H1 (cell line): ENCODE measurements at regions not wholly inside any gene's neighbourhood (a gene's known extent, or its start where the extent isn't known, plus 50 kb on each side); places are given as distances from the start of the nearest gene placed in this dataset.

Experiments used
- CTCF ChIA-PET: fragments of 300-600 bp; sonication (Branson Sonifier 250); formaldehyde crosslinking; loops from one replicate; lab custom pipeline; 2021; ENCODE audit not compliant: partially characterized antibody; lab: Charles Lee
- POLR2A ChIA-PET: fragments of 300-600 bp; sonication (Branson Sonifier 250); formaldehyde crosslinking; loops from one replicate; lab custom pipeline; 2021; ENCODE audit warnings: inconsistent platforms; ENCODE audit not compliant: partially characterized antibody; lab: Charles Lee
- DNase-seq, 2 experiments: peaks; one replicate each; pipeline versions ENCODE4 v3.0.0 to v3.0.0-alpha.2; 2010 to 2022; ENCODE audit warnings: low spot score in 2 of 2, low read depth in 1 of 2, mixed read lengths in 1 of 2
- FAIRE-seq: peaks from 2 replicates; lab custom pipeline; 2011; peaks lifted over from hg19 to GRCh38; lab: Jason Lieb, UNC
- H2AFZ ChIP-seq: 2 replicates; pipeline ENCODE4 v1.8.1; 2012; ENCODE audit warnings: low read length, inconsistent platforms
- H2AK5ac ChIP-seq: 2 replicates; pipeline ENCODE4 v1.6.1; 2013; ENCODE audit warnings: low read depth, low read length
- H2BK120ac ChIP-seq: replicated peaks from 2 replicates; pipeline ENCODE3; 2013; ENCODE audit warnings: low read depth, low read length, inconsistent platforms
- H2BK12ac ChIP-seq: 2 replicates; pipeline ENCODE4 v1.6.1; 2013; ENCODE audit warnings: low read depth, low read length
- H2BK15ac ChIP-seq: 2 replicates; pipeline ENCODE4 v1.6.1; 2013; ENCODE audit warnings: low read length
- H2BK20ac ChIP-seq: 2 replicates; pipeline ENCODE4 v1.6.1; 2013; ENCODE audit warnings: low read length
- H2BK5ac ChIP-seq: 2 replicates; pipeline ENCODE4 v1.6.1; 2013; ENCODE audit warnings: low read depth, low read length
- H3K14ac ChIP-seq: 2 replicates; pipeline ENCODE4 v1.6.1; 2013; ENCODE audit warnings: inconsistent platforms; ENCODE audit not compliant: insufficient read length
- H3K18ac ChIP-seq: 2 replicates; pipeline ENCODE4 v1.6.1; 2013; ENCODE audit warnings: low read length; ENCODE audit errors: extremely low read depth
- H3K23ac ChIP-seq: 2 replicates; pipeline ENCODE4 v1.6.1; 2013; ENCODE audit warnings: inconsistent platforms; ENCODE audit not compliant: insufficient read length
- H3K23me2 ChIP-seq: 2 replicates; pipeline ENCODE4 v1.6.1; 2013; ENCODE audit warnings: low read depth, low read length
- H3K27ac ChIP-seq: 2 replicates; pipeline ENCODE4 v1.6.1; 2011; ENCODE audit warnings: low read depth, low read length, inconsistent platforms
- H3K27me3 ChIP-seq, 4 experiments: replicated peaks in 1 of 4; 1 replicate in 1 of 4; 2 replicates in 3 of 4; pipeline versions ENCODE4 v1.6.1 to v1.8.1; 2011 to 2013; ENCODE audit warnings: low read length in 3 of 4, mild to moderate bottlenecking in 3 of 4, inconsistent platforms in 2 of 4, mixed read lengths in 2 of 4, moderate library complexity in 1 of 4; ENCODE audit not compliant: control insufficient read depth in 3 of 4, insufficient read depth in 3 of 4; ENCODE audit errors: extremely low read depth in 1 of 4
- H3K36me3 ChIP-seq, 4 experiments: 2 replicates each; pipeline versions ENCODE4 v1.6.1 to v1.8.1; 2011 to 2013; ENCODE audit warnings: mild to moderate bottlenecking in 4 of 4, low read length in 3 of 4, moderate library complexity in 2 of 4, control low read depth in 1 of 4, inconsistent platforms in 1 of 4; ENCODE audit not compliant: insufficient read depth in 4 of 4, control insufficient read depth in 2 of 4
- H3K4ac ChIP-seq: replicated peaks from 2 replicates; pipeline ENCODE3; 2013; ENCODE audit warnings: low read length, low read depth, mixed read lengths, inconsistent platforms; ENCODE audit not compliant: insufficient read length
- H3K4me1 ChIP-seq, 4 experiments: replicated peaks in 1 of 4; 1 replicate in 1 of 4; 2 replicates in 3 of 4; pipeline versions ENCODE4 v1.6.1 to v1.8.1; 2011 to 2013; ENCODE audit warnings: low read length in 3 of 4, inconsistent platforms in 2 of 4, mixed read lengths in 1 of 4; ENCODE audit not compliant: insufficient read depth in 4 of 4, control insufficient read depth in 3 of 4
- H3K4me2 ChIP-seq, 2 experiments: 2 replicates each; pipeline versions ENCODE4 v1.6.1 to v1.8.1; 2011 to 2013; ENCODE audit warnings: low read depth in 2 of 2, low read length in 2 of 2, control low read depth in 1 of 2, inconsistent platforms in 1 of 2, mild to moderate bottlenecking in 1 of 2; ENCODE audit not compliant: insufficient read depth in 1 of 2
- H3K4me3 ChIP-seq, 4 experiments: fragments of 200-600, 300-600 bp in 1 of 4; sonication (generic), shearing (Covaris generic), sonication (Bioruptor Twin) in 1 of 4; 2 replicates each; pipeline versions ENCODE4 v1.5.1 to v1.8.1; 2011 to 2016; ENCODE audit warnings: low read length in 4 of 4, low read depth in 3 of 4, control low read depth in 2 of 4, inconsistent platforms in 2 of 4, mild to moderate bottlenecking in 2 of 4, mixed read lengths in 1 of 4, moderate library complexity in 1 of 4; ENCODE audit not compliant: insufficient read depth in 2 of 4; ENCODE audit errors: extremely low read depth in 1 of 4
- H3K56ac ChIP-seq: replicated peaks from 2 replicates; pipeline ENCODE3; 2013; ENCODE audit warnings: low read depth, mild to moderate bottlenecking, mixed read lengths, low read length, inconsistent platforms; ENCODE audit not compliant: insufficient read length
- H3K79me1 ChIP-seq: 2 replicates; pipeline ENCODE4 v1.6.1; 2013; ENCODE audit warnings: low read depth, low read length, control low read depth
- H3K79me2 ChIP-seq, 2 experiments: 2 replicates each; pipeline versions ENCODE4 v1.6.1 to v1.8.1; 2012 to 2013; ENCODE audit warnings: low read length in 2 of 2, mild to moderate bottlenecking in 2 of 2, inconsistent platforms in 1 of 2; ENCODE audit not compliant: insufficient read depth in 2 of 2, control insufficient read depth in 1 of 2
- H3K9ac ChIP-seq, 4 experiments: replicated peaks in 1 of 4; 1 replicate in 1 of 4; 2 replicates in 3 of 4; pipeline versions ENCODE4 v1.6.1 to v1.8.1; 2011 to 2013; ENCODE audit warnings: low read depth in 3 of 4, low read length in 3 of 4, control low read depth in 2 of 4, mild to moderate bottlenecking in 2 of 4, moderate library complexity in 2 of 4, inconsistent platforms in 1 of 4; ENCODE audit errors: extremely low read depth in 1 of 4
- H3K9me3 ChIP-seq, 2 experiments: 2 replicates each; pipeline versions ENCODE4 v1.6.1 to v1.8.1; 2012 to 2013; ENCODE audit warnings: mild to moderate bottlenecking in 2 of 2, moderate library complexity in 2 of 2, control low read depth in 1 of 2, inconsistent platforms in 1 of 2, low read depth in 1 of 2, low read length in 1 of 2, mixed read lengths in 1 of 2; ENCODE audit not compliant: insufficient read depth in 2 of 2
- H4K20me1 ChIP-seq, 2 experiments: replicated peaks in 1 of 2; 2 replicates each; pipeline versions ENCODE3 to v1.8.1; 2011 to 2013; ENCODE audit warnings: inconsistent platforms in 2 of 2, low read length in 2 of 2, mild to moderate bottlenecking in 1 of 2; ENCODE audit not compliant: insufficient read depth in 2 of 2, control insufficient read depth in 1 of 2
- H4K5ac ChIP-seq: 2 replicates; pipeline ENCODE4 v1.6.1; 2013; ENCODE audit warnings: low read length, low read depth, mixed read lengths, inconsistent platforms; ENCODE audit not compliant: insufficient read length
- H4K8ac ChIP-seq: 2 replicates; pipeline ENCODE4 v1.8.0; 2013; ENCODE audit warnings: mild to moderate bottlenecking, moderate library complexity, low read length, inconsistent platforms; ENCODE audit not compliant: insufficient read depth; ENCODE audit errors: extremely low read depth
- H4K91ac ChIP-seq: replicated peaks from 2 replicates; pipeline ENCODE3; 2013; ENCODE audit warnings: low read length, mixed read lengths, inconsistent platforms; ENCODE audit not compliant: insufficient read length
- KDM5A ChIP-seq: fragments of 200-600 bp; IDR thresholded peaks from 2 replicates; pipeline ENCODE4 v1.7.1; 2012; ENCODE audit warnings: mild to moderate bottlenecking, low read length, inconsistent platforms, mixed read lengths
- POLR2AphosphoS5 ChIP-seq: IDR thresholded peaks from 2 replicates; pipeline ENCODE4 v1.6.1; 2011; ENCODE audit warnings: low read depth, low read length
- RAD21 ChIP-seq, 2 experiments: IDR thresholded peaks in 1 of 2; conservative IDR thresholded peaks in 1 of 2; 2 replicates each; pipeline ENCODE4 v1.6.1; 2011; ENCODE audit warnings: low read depth in 2 of 2, low read length in 2 of 2, improper control_type of control experiment in 1 of 2, inconsistent platforms in 1 of 2, mild to moderate bottlenecking in 1 of 2, moderate library complexity in 1 of 2
- WGBS, 2 experiments: shearing (Covaris generic) in 1 of 2; methylation state at CpG; one replicate each; pipeline versions ENCODE4 v1.1.6 to v1.1.7; 2013 to 2015; ENCODE audit warnings: low lambda C conversion rate in 2 of 2, mixed read lengths in 2 of 2, inconsistent platforms in 1 of 2, low coverage in 1 of 2, missing lambda C conversion rate in 1 of 2; ENCODE audit not compliant: insufficient replicate concordance in 2 of 2, insufficient coverage in 1 of 2, insufficient read length in 1 of 2; ENCODE audit errors: extremely low coverage in 1 of 2, missing lambda C conversion rate in 1 of 2; 5-methylcytosine and 5-hydroxymethylcytosine counted together

DNA sequence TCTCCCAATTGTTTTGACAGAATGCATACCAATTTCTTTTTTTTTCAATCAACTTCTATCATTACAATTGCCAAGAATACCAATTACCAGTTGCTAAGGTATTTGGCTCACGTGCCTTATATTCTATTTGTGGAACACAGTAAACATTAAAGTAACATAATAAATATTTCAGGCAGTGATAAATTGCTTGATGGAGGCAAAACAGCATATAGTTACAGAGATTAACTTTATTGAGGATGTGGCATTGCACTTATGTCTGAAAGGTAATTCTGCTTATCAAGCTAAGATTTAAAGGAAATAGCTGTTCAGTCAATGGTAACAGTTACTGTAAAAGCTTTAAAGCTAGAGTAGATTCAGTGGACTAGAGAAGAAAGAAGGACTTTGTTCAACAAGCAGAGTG is 1107.8 kb downstream of the FSCB start:
- no peaks in the 10 kb centered on the region for H3K79me2 ChIP-seq
- H3K56ac ChIP-seq, result no peak overlapping the region
- no peak overlapping the region for H4K8ac ChIP-seq
- H3K79me1 ChIP-seq, result no peaks in the 10 kb centered on the region
- no peaks in the 10 kb centered on the region for H3K9me3 ChIP-seq
- H3K4me1 ChIP-seq, result no peaks in the 10 kb centered on the region
- FAIRE-seq (no peak), DNase-seq (no peak)
- H3K36me3 ChIP-seq, result no peaks in the 10 kb centered on the region
- no peak overlapping the region for H3K14ac ChIP-seq
- ChIA-PET POLR2A (no interaction called here), CTCF (no interaction called here)
- H3K18ac ChIP-seq, result no peak overlapping the region
- no peak overlapping the region for H2BK5ac ChIP-seq
- H4K20me1 ChIP-seq, result no peaks in the 10 kb centered on the region
- H3K23ac ChIP-seq, result no peak overlapping the region
- no peak overlapping the region for H2AFZ ChIP-seq
- no peak overlapping the region for H3K4me2 ChIP-seq
- no peak overlapping the region for H2BK20ac ChIP-seq
- WGBS, 2 experiments, result 74% methylated on average over 1 of the region's 1 CpG; no CpG with 5 or more reads in 1 of the 2 experiments
- no peak overlapping the region for H2BK120ac ChIP-seq
- H3K4me3 ChIP-seq, result no peak overlapping the region
- H3K27me3 ChIP-seq, result no peaks in the 10 kb centered on the region
- no peak overlapping the region for H3K9ac ChIP-seq
- no peak overlapping the region for H2BK12ac ChIP-seq
- no peak for TF ChIP-seq KDM5A
- TF ChIP-seq POLR2AphosphoS5, result no peak
- TF ChIP-seq RAD21 (IDR thresholded peaks at IDR 0.05 in 1 of 2, conservative IDR thresholded peaks at IDR 0.05 in 1 of 2; ENCODE audit: low read depth in 2 of 2, low read length in 2 of 2), result no peak
- no peak overlapping the region for H4K91ac ChIP-seq
- H4K5ac ChIP-seq, result no peak overlapping the region
- no peaks in the 10 kb centered on the region for H3K23me2 ChIP-seq
- no peak overlapping the region for H2AK5ac ChIP-seq
- no peak overlapping the region for H2BK15ac ChIP-seq
- H3K27ac ChIP-seq, result no peak overlapping the region
- no peak overlapping the region for H3K4ac ChIP-seq
